Lower leg skin (tissue), 3 donors: ENCODE measurements at regions not wholly inside any gene's neighbourhood (a gene's known extent, or its start where the extent isn't known, plus 50 kb on each side); places are given as distances from the start of the nearest gene placed in this dataset.

Experiments
- POLR2A ChIP-seq, 2 donors: fragments of 450-650 bp; IDR thresholded peaks; one replicate each; pipeline ENCODE4 v1.6.1; 2016 to 2017; ENCODE audit warnings: antibody characterized with exemption in 2 of 2, mild to moderate bottlenecking in 1 of 2, moderate library complexity in 1 of 2
- TF ChIP-seq, protein P1 (sequence below), 3 donors: fragments of 450-650 bp; IDR thresholded peaks; one replicate each; pipeline ENCODE4 v1.5.1; 2016; ENCODE audit warnings: antibody characterized with exemption in 3 of 3, mild to moderate bottlenecking in 3 of 3, moderate library complexity in 2 of 3

GRCh38 chr3:137071104-137071503 is 113.3 kb downstream of the IL20RB start:
- TF ChIP-seq, protein P1, sequence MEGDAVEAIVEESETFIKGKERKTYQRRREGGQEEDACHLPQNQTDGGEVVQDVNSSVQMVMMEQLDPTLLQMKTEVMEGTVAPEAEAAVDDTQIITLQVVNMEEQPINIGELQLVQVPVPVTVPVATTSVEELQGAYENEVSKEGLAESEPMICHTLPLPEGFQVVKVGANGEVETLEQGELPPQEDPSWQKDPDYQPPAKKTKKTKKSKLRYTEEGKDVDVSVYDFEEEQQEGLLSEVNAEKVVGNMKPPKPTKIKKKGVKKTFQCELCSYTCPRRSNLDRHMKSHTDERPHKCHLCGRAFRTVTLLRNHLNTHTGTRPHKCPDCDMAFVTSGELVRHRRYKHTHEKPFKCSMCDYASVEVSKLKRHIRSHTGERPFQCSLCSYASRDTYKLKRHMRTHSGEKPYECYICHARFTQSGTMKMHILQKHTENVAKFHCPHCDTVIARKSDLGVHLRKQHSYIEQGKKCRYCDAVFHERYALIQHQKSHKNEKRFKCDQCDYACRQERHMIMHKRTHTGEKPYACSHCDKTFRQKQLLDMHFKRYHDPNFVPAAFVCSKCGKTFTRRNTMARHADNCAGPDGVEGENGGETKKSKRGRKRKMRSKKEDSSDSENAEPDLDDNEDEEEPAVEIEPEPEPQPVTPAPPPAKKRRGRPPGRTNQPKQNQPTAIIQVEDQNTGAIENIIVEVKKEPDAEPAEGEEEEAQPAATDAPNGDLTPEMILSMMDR (IDR thresholded peaks at IDR 0.05), result no peak
- TF ChIP-seq POLR2A (IDR thresholded peaks at IDR 0.05), result no peak
